ENCODE measurements at regions not wholly inside any gene's neighbourhood (a gene's known extent, or its start where the extent isn't known, plus 50 kb on each side); places are given as distances from the start of the nearest gene placed in this dataset.

- no peak for TF ChIP-seq SRSF9 (IDR thresholded peaks at IDR 0.05; ENCODE audit: borderline replicate concordance, insufficient read depth, low read depth, low read length, poor library complexity, severe bottlenecking)
- TF ChIP-seq SP1 (IDR thresholded peaks at IDR 0.05): no peak
- TF ChIP-seq SP1 (CRISPR knock-in tag; IDR thresholded peaks at IDR 0.05): no peak
Measured at GRCh38 chrX:1903236-1903935, 288.5 kb downstream of the ASMT start (continued).

DNA sequence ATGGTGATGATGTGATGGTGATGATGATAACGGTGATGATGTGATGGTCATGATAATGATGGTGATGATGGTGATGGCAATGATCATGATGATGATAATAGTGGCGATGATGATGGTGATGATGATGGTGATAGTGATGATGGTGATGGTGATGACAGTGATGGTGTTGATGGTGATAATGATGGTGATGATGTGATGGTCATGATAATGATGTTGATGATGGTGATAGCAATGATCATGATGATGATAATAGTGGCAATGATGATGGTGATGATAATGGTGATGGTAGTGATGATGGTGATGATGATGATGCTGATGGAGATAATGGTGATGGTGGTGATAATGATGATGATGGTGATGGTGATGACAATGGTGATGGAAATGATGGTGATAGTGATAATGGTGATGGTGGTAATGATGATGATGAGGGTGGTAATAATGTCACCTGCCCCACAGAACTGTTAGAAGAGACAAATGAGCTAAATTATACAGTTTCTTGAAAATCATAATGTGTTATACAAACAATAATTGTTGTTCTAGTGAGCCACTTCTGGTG, 289.9 kb downstream of the ASMT start:
- peaks cover 0 to 6% of the 10 kb centered on the region in 2 experiments; a peak in 2 of 5 replicates for H3K27me3 ChIP-seq (ENCODE audit: control insufficient read depth in 1 of 2, insufficient read depth in 2 of 2, low read length in 2 of 2)
- DNase-seq (ENCODE audit: low spot score): no peak
- ChIA-PET CTCF (ENCODE audit: low intra/inter-chr PET ratio, low total read pairs) (no interaction called here), POLR2A (no interaction called here)
- H3K9me3 ChIP-seq (ENCODE audit: low read length): no peaks in the 10 kb centered on the region
- no peak for ATAC-seq
- H3K4me1 ChIP-seq (ENCODE audit: insufficient read depth, low read length): peaks cover 18% of the 10 kb centered on the region
- no peaks in the 10 kb centered on the region for H3K36me3 ChIP-seq (replicated peaks in 1 of 2; ENCODE audit: control insufficient read depth in 1 of 2, insufficient read depth in 2 of 2, low read length in 2 of 2)
- BruUV-seq (replicated peaks): no TSS peak
- H3K4me2 ChIP-seq (ENCODE audit: low read depth, low read length): no peak overlapping the region
- in situ Hi-C loops (cut with HindIII; ENCODE audit: extremely low pct_ligation_motif_present, low pct_unique_long_range_greater_than_20kb) (no loop called here), intact Hi-C loops (cut with micrococcal nuclease; ENCODE audit: unreplicated experiment) (no loop called here)
- H3K79me2 ChIP-seq (ENCODE audit: insufficient read depth, low read length): no peaks in the 10 kb centered on the region
- no peak overlapping the region for H3K27ac ChIP-seq (ENCODE audit: extremely low read length, insufficient read depth, low read length)
- 49% methylated on average over 2 of the region's 2 CpGs for WGBS (ENCODE audit: low lambda C conversion rate)
- no peak overlapping the region for H2AFZ ChIP-seq (ENCODE audit: low read length)
- 0 out of 2 replicates have a peak, but pooled peaks have one; percentile 61 for TF ChIP-seq NONO (IDR thresholded peaks at IDR 0.05)
- no peak for TF ChIP-seq NONO (CRISPR knock-in tag; conservative IDR thresholded peaks at IDR 0.05)
- TF ChIP-seq ATF7 (IDR thresholded peaks at IDR 0.05): peak; percentile 51; the same call in 1 of the 2 replicates
- TF ChIP-seq ATF7 (CRISPR knock-in tag; IDR thresholded peaks at IDR 0.05): no peak
- no peak for TF ChIP-seq E2F1 (CRISPR knock-in tag; IDR thresholded peaks at IDR 0.05)
- TF ChIP-seq NBN (conservative IDR thresholded peaks at IDR 0.05): peak; percentile 92; the same call in 1 of the 2 replicates
- peak; percentile 41; the same call in 1 of the 2 replicates for TF ChIP-seq ATM (IDR thresholded peaks at IDR 0.05; ENCODE audit: borderline replicate concordance)
- no peak for TF ChIP-seq ARHGAP35 (CRISPR knock-in tag; IDR thresholded peaks at IDR 0.05; ENCODE audit: borderline replicate concordance)
- TF ChIP-seq CREB1 (IDR thresholded peaks at IDR 0.05): peak; percentile 97
- no peak for TF ChIP-seq CREB1 (CRISPR knock-in tag; IDR thresholded peaks at IDR 0.05)
- TF ChIP-seq DPF2 (CRISPR knock-in tag; IDR thresholded peaks at IDR 0.05; ENCODE audit: borderline replicate concordance, low read depth): no peak
- H4K20me1 ChIP-seq (ENCODE audit: insufficient read depth, low read length): no peaks in the 10 kb centered on the region
- no peak overlapping the region for H3K4me3 ChIP-seq (replicated peaks in 1 of 3; ENCODE audit: insufficient read depth in 1 of 3, low read depth in 2 of 3, low read length in 3 of 3)
- FAIRE-seq: no peak
- H3K9ac ChIP-seq (ENCODE audit: insufficient read depth, low read depth, low read length): no peak overlapping the region

Data from HepG2 (cell line).